HK-2 (cell line): ENCODE measurements at regions not wholly inside any gene's neighbourhood (a gene's known extent, or its start where the extent isn't known, plus 50 kb on each side); places are given as distances from the start of the nearest gene placed in this dataset.
A peak's percentile ranks its signal among the peaks of the same experiment; 100 is the strongest.
"Not testable (repeated sequence)": the region's sequence is repeated elsewhere in the genome, so short reads cannot be mapped to it uniquely, and the experiment has no call there.

Source experiments
- DNase-seq: peaks from one replicate; pipeline ENCODE4 v3.0.0-alpha.2; 2018; ENCODE audit not compliant: unreplicated experiment

- DNase-seq: no peak
Measured at GRCh38 chr2:143875295-143876233, 644.4 kb downstream of the ZEB2 start.

GRCh38 chr2:143873886-143874285 lies 646.0 kb downstream of the ZEB2 start:
- no peak for DNase-seq

GRCh38 chr2:143870696-143871095 lies 649.2 kb downstream of the ZEB2 start:
- DNase-seq: no peak

GRCh38 chr2:143856978-143857377 lies 662.9 kb downstream of the ZEB2 start:
- no peak for DNase-seq

- peak; percentile 6 for DNase-seq
Measured at GRCh38 chr2:143852759-143853158, 667.2 kb downstream of the ZEB2 start.

- no peak for DNase-seq
Measured at GRCh38 chr2:143850084-143850483, 669.8 kb downstream of the ZEB2 start.

- DNase-seq: no peak
Measured at GRCh38 chr2:143847257-143847656, 672.7 kb downstream of the ZEB2 start.

GRCh38 chr2:143844986-143845385 lies 674.9 kb downstream of the ZEB2 start:
- DNase-seq: no peak

GRCh38 chr2:143843686-143844085 lies 676.2 kb downstream of the ZEB2 start:
- no peak for DNase-seq

- DNase-seq: no peak
Measured at GRCh38 chr2:143842836-143843235, 677.1 kb downstream of the ZEB2 start.

GRCh38 chr2:143841935-143842334 lies 678.0 kb downstream of the ZEB2 start:
- DNase-seq: no peak

- no peak for DNase-seq
Measured at GRCh38 chr2:143840601-143841000, 679.3 kb downstream of the ZEB2 start.

GRCh38 chr2:143840194-143840593 lies 679.7 kb downstream of the ZEB2 start:
- no peak for DNase-seq

- DNase-seq: no peak
Measured at GRCh38 chr2:143839456-143839855, 680.5 kb downstream of the ZEB2 start.

GRCh38 chr2:143837055-143837454 lies 682.9 kb downstream of the ZEB2 start:
- not testable (repeated sequence) for DNase-seq

- no peak for DNase-seq
Measured at GRCh38 chr2:143835481-143835880, 684.4 kb downstream of the ZEB2 start.

GRCh38 chr2:143833015-143833660 lies 686.8 kb downstream of the ZEB2 start:
- no peak for DNase-seq

GRCh38 chr2:143830476-143830875 lies 689.4 kb downstream of the ZEB2 start:
- DNase-seq: no peak

- DNase-seq: no peak
Measured at GRCh38 chr2:143828763-143829537, 691.0 kb downstream of the ZEB2 start.

- no peak for DNase-seq
Measured at GRCh38 chr2:143824791-143825190, 695.1 kb downstream of the ZEB2 start.

- DNase-seq: no peak
Measured at GRCh38 chr2:143823876-143824275, 694.7 kb downstream of the ARHGAP15 start.

GRCh38 chr2:143823296-143823695 lies 694.1 kb downstream of the ARHGAP15 start:
- DNase-seq: no peak
